ENCODE measurements at regions not wholly inside any gene's neighbourhood (a gene's known extent, or its start where the extent isn't known, plus 50 kb on each side); places are given as distances from the start of the nearest gene placed in this dataset.

GRCh38 chr9:24035816-24036215 is 209.8 kb upstream of the ELAVL2 start:
- no peaks in the 10 kb centered on the region for H3K4me1 Mint-ChIP-seq
- DNase-seq (no peak), ATAC-seq (ENCODE audit: low read depth) (no peak)
- Histone ChIP-seq H3K4me1 (ENCODE audit: control insufficient read depth in 2 of 2, insufficient read depth in 2 of 2, low read length in 2 of 2) (no peaks in the 10 kb centered on the region), H3K9me3 (ENCODE audit: control extremely low read depth in 1 of 3, control insufficient read depth in 2 of 3, insufficient read depth in 1 of 3, low read length in 2 of 3) (peaks cover 0 to 2% (median 0%) of the 10 kb centered on the region in 3 donors), H3K27me3 (replicated peaks in 1 of 4; ENCODE audit: control extremely low read depth in 1 of 4, control insufficient read depth in 3 of 4, insufficient read depth in 4 of 4, low read length in 3 of 4) (no peaks in the 10 kb centered on the region), H3K9ac (ENCODE audit: low read length) (no peak overlapping the region), H2AFZ (ENCODE audit: insufficient read depth, low read depth, low read length, poor library complexity, severe bottlenecking) (no peak overlapping the region), H3K79me2 (ENCODE audit: control insufficient read depth, insufficient read depth, low read length) (no peaks in the 10 kb centered on the region), H3K4me3 (ENCODE audit: control extremely low read depth in 1 of 5, extremely low read depth in 1 of 5, insufficient read depth in 1 of 5, low read depth in 2 of 5, low read length in 4 of 5) (no peak overlapping the region), H3K27ac (ENCODE audit: low read length in 2 of 2) (no peak overlapping the region), H3K36me3 (replicated peaks in 1 of 2; ENCODE audit: control extremely low read depth in 1 of 2, control insufficient read depth in 1 of 2, extremely low read depth in 1 of 2, insufficient read depth in 2 of 2, low read length in 1 of 2) (no peaks in the 10 kb centered on the region), H4K20me1 (ENCODE audit: control insufficient read depth, insufficient read depth, low read length, poor library complexity, severe bottlenecking) (no peaks in the 10 kb centered on the region), H3K4me2 (replicated peaks; ENCODE audit: low read depth, low read length, poor library complexity, severe bottlenecking) (no peak overlapping the region)
- H3K4me3 Mint-ChIP-seq, result no peak overlapping the region
- POLR2A ChIA-PET, result no interaction called here
- TF ChIP-seq CTCF (IDR thresholded peaks at IDR 0.05), result no peak
- no peak for TF ChIP-seq EZH2 (IDR thresholded peaks at IDR 0.05; ENCODE audit: borderline replicate concordance, insufficient read depth, low read depth, low read length, poor library complexity, severe bottlenecking)
- no peak overlapping the region for H3K27ac Mint-ChIP-seq
- intact Hi-C loops (cut with micrococcal nuclease), result no loop called here
- H3K27me3 Mint-ChIP-seq, result no peaks in the 10 kb centered on the region
- CTCF ChIA-PET, result no interaction called here
- peaks cover 5% of the 10 kb centered on the region for H3K9me3 Mint-ChIP-seq (ENCODE audit: insufficient read depth)

- no peak overlapping the region for H3K9ac ChIP-seq (ENCODE audit: low read length)
- no peak overlapping the region for H3K4me3 ChIP-seq (ENCODE audit: control extremely low read depth in 1 of 5, extremely low read depth in 1 of 5, insufficient read depth in 1 of 5, low read depth in 2 of 5, low read length in 4 of 5)
- H4K20me1 ChIP-seq (ENCODE audit: control insufficient read depth, insufficient read depth, low read length, poor library complexity, severe bottlenecking), result no peaks in the 10 kb centered on the region
- TF ChIP-seq CTCF (IDR thresholded peaks at IDR 0.05) (no peak), EZH2 (IDR thresholded peaks at IDR 0.05; ENCODE audit: borderline replicate concordance, insufficient read depth, low read depth, low read length, poor library complexity, severe bottlenecking) (no peak)
- ChIA-PET CTCF (no interaction called here), POLR2A (no interaction called here)
- no peak overlapping the region for H3K27ac ChIP-seq (ENCODE audit: low read length in 2 of 2)
- ATAC-seq (ENCODE audit: low read depth) (no peak), DNase-seq (no peak)
- peaks cover 4% of the 10 kb centered on the region for H3K9me3 Mint-ChIP-seq (ENCODE audit: insufficient read depth)
- H3K27ac Mint-ChIP-seq, result no peak overlapping the region
- no peaks in the 10 kb centered on the region for H3K27me3 ChIP-seq (replicated peaks in 1 of 4; ENCODE audit: control extremely low read depth in 1 of 4, control insufficient read depth in 3 of 4, insufficient read depth in 4 of 4, low read length in 3 of 4)
- intact Hi-C loops (cut with micrococcal nuclease), result no loop called here
- H3K4me2 ChIP-seq (replicated peaks; ENCODE audit: low read depth, low read length, poor library complexity, severe bottlenecking), result no peak overlapping the region
- H3K4me1 Mint-ChIP-seq, result no peaks in the 10 kb centered on the region
- H2AFZ ChIP-seq (ENCODE audit: insufficient read depth, low read depth, low read length, poor library complexity, severe bottlenecking), result no peak overlapping the region
- no peak overlapping the region for H3K4me3 Mint-ChIP-seq
- no peaks in the 10 kb centered on the region for H3K36me3 ChIP-seq (replicated peaks in 1 of 2; ENCODE audit: control extremely low read depth in 1 of 2, control insufficient read depth in 1 of 2, extremely low read depth in 1 of 2, insufficient read depth in 2 of 2, low read length in 1 of 2)
- H3K9me3 ChIP-seq (ENCODE audit: control extremely low read depth in 1 of 3, control insufficient read depth in 2 of 3, insufficient read depth in 1 of 3, low read length in 2 of 3), result peaks cover 0 to 7% (median 0%) of the 10 kb centered on the region in 3 donors
- no peaks in the 10 kb centered on the region for H3K27me3 Mint-ChIP-seq
- WGBS (ENCODE audit: insufficient coverage), result 98% methylated on average over 6 of the region's 6 CpGs
- H3K4me1 ChIP-seq (ENCODE audit: control insufficient read depth in 2 of 2, insufficient read depth in 2 of 2, low read length in 2 of 2), result no peaks in the 10 kb centered on the region
- H3K79me2 ChIP-seq (ENCODE audit: control insufficient read depth, insufficient read depth, low read length), result no peaks in the 10 kb centered on the region
Observed at GRCh38 chr9:24011881-24012280, 185.8 kb upstream of the ELAVL2 start.
